GM23338 (cell line): ENCODE measurements at regions not wholly inside any gene's neighbourhood (a gene's known extent, or its start where the extent isn't known, plus 50 kb on each side); places are given as distances from the start of the nearest gene placed in this dataset.

Source experiments
- ATAC-seq: fragments of 200-7000 bp; cut with Tn5 transposase; 3 replicates; pipeline ENCODE4 v1.9.1; 2020
- DNase-seq: peaks from one replicate; pipeline ENCODE4 v3.0.0-alpha.2; 2015; ENCODE audit warnings: low spot score
- H2AFZ ChIP-seq: fragments of 200-600 bp; sonication (generic); 2 replicates; pipeline ENCODE4 v1.8.0; 2016; ENCODE audit warnings: antibody characterized with exemption, mild to moderate bottlenecking, moderate library complexity
- H3F3A ChIP-seq: fragments of 200-600 bp; sonication (generic); replicated peaks from 2 replicates; pipeline ENCODE4 v1.8.0; 2017; ENCODE audit warnings: antibody characterized with exemption, mixed run types, low read depth
- H3K27ac ChIP-seq: fragments of 200-600 bp; sonication (generic); 2 replicates; pipeline ENCODE4 v1.6.1; 2016; ENCODE audit warnings: low read depth
- H3K27me3 ChIP-seq: fragments of 200-600 bp; sonication (generic); 2 replicates; pipeline ENCODE4 v1.8.0; 2016; ENCODE audit warnings: mild to moderate bottlenecking, mixed run types, moderate library complexity; ENCODE audit not compliant: insufficient read depth
- H3K36me3 ChIP-seq: fragments of 200-600 bp; sonication (generic); 2 replicates; pipeline ENCODE4 v1.8.0; 2016; ENCODE audit warnings: mild to moderate bottlenecking; ENCODE audit not compliant: insufficient read depth
- H3K4me1 ChIP-seq: fragments of 200-600 bp; sonication (generic); 2 replicates; pipeline ENCODE4 v1.8.0; 2016; ENCODE audit warnings: mild to moderate bottlenecking, moderate library complexity; ENCODE audit not compliant: insufficient read depth
- H3K4me2 ChIP-seq: fragments of 200-600 bp; sonication (generic); 2 replicates; pipeline ENCODE4 v1.7.1; 2017; ENCODE audit warnings: mixed run types
- H3K4me3 ChIP-seq: fragments of 200-600 bp; sonication (generic); 2 replicates; pipeline ENCODE4 v1.6.1; 2016; ENCODE audit warnings: mixed run types
- H3K79me2 ChIP-seq: fragments of 200-600 bp; sonication (generic); replicated peaks from 2 replicates; pipeline ENCODE4 v1.8.0; 2017; ENCODE audit warnings: mild to moderate bottlenecking; ENCODE audit not compliant: insufficient read depth
- H3K9me2 ChIP-seq: fragments of 200-600 bp; sonication (generic); 2 replicates; pipeline ENCODE4 v1.8.0; 2017; ENCODE audit not compliant: insufficient read depth
- H4K20me1 ChIP-seq: fragments of 200-600 bp; sonication (generic); replicated peaks from 2 replicates; pipeline ENCODE4 v1.8.0; 2017; ENCODE audit warnings: mild to moderate bottlenecking; ENCODE audit not compliant: insufficient read depth
- H3K27ac Mint-ChIP-seq: 2 replicates; pipeline ENCODE4 v1.8.0; 2020; ENCODE audit warnings: inconsistent platforms, mild to moderate bottlenecking, moderate library complexity, mixed read lengths
- H3K27me3 Mint-ChIP-seq: 3 replicates; pipeline ENCODE4 v1.8.0; 2022; ENCODE audit warnings: low read depth, mild to moderate bottlenecking, moderate library complexity, mixed read lengths, inconsistent platforms; ENCODE audit not compliant: insufficient read depth, poor library complexity
- H3K36me3 Mint-ChIP-seq: 3 replicates; pipeline ENCODE4 v1.8.0; 2021; ENCODE audit warnings: low read depth, mild to moderate bottlenecking, inconsistent platforms, moderate library complexity, mixed read lengths
- H3K4me1 Mint-ChIP-seq: 3 replicates; pipeline ENCODE4 v1.8.0; 2020; ENCODE audit warnings: mild to moderate bottlenecking, inconsistent platforms, mixed read lengths
- H3K4me3 Mint-ChIP-seq: 3 replicates; pipeline ENCODE4 v1.8.0; 2021; ENCODE audit warnings: moderate library complexity, mild to moderate bottlenecking, inconsistent platforms, mixed read lengths
- H3K9me3 Mint-ChIP-seq: 3 replicates; pipeline ENCODE4 v1.8.0; 2020; ENCODE audit warnings: moderate library complexity, mild to moderate bottlenecking, inconsistent platforms, mixed read lengths
- CREB1 ChIP-seq: fragments of 250-450 bp; sonication (Bioruptor Pico); IDR thresholded peaks from 2 replicates; pipeline ENCODE4 v1.5.0; 2020; ENCODE audit warnings: low read depth, mild to moderate bottlenecking, moderate library complexity
- CTCF ChIP-seq, 2 experiments: fragments of 200-600 bp in 1 of 2; sonication (generic) in 1 of 2; conservative IDR thresholded peaks; 2 replicates each; pipeline versions ENCODE4 v1.5.1 to v1.6.1; 2016 to 2017; ENCODE audit warnings: antibody characterized with exemption in 2 of 2, low read depth in 2 of 2, mild to moderate bottlenecking in 2 of 2, moderate library complexity in 1 of 2
- EZH2 ChIP-seq: fragments of 200-600 bp; sonication (generic); IDR thresholded peaks from one replicate; pipeline ENCODE4 v1.8.0; 2017; ENCODE audit warnings: antibody characterized with exemption, mild to moderate bottlenecking, low read depth; ENCODE audit not compliant: unreplicated experiment
- EZH2phosphoT487 ChIP-seq: fragments of 200-600 bp; sonication (generic); IDR thresholded peaks from one replicate; pipeline ENCODE4 v1.8.1; 2018; ENCODE audit warnings: antibody characterized with exemption; ENCODE audit not compliant: unreplicated experiment
- NANOG ChIP-seq: IDR thresholded peaks from 2 replicates; pipeline ENCODE4 v1.6.1; 2016; ENCODE audit warnings: antibody characterized with exemption, borderline replicate concordance
- POLR2AphosphoS5 ChIP-seq: IDR thresholded peaks from 2 replicates; pipeline ENCODE4 v1.6.1; 2016; ENCODE audit warnings: antibody characterized with exemption, low read depth
- REST ChIP-seq: IDR thresholded peaks from one replicate; pipeline ENCODE4 v1.6.1; 2018; ENCODE audit warnings: antibody characterized with exemption; ENCODE audit not compliant: unreplicated experiment
- STAT1 ChIP-seq: IDR thresholded peaks from one replicate; pipeline ENCODE4 v1.6.1; 2016; ENCODE audit warnings: antibody characterized with exemption; ENCODE audit not compliant: unreplicated experiment
- ZNF114 ChIP-seq: fragments of 250-450 bp; sonication (Bioruptor Pico); IDR thresholded peaks from 2 replicates; pipeline ENCODE4 v1.5.0; 2020; ENCODE audit warnings: mild to moderate bottlenecking, moderate library complexity
- ZNF331 ChIP-seq: fragments of 250-450 bp; sonication (Bioruptor Pico); IDR thresholded peaks from 2 replicates; pipeline ENCODE4 v1.5.0; 2020; ENCODE audit warnings: low read depth, mild to moderate bottlenecking, moderate library complexity

DNA sequence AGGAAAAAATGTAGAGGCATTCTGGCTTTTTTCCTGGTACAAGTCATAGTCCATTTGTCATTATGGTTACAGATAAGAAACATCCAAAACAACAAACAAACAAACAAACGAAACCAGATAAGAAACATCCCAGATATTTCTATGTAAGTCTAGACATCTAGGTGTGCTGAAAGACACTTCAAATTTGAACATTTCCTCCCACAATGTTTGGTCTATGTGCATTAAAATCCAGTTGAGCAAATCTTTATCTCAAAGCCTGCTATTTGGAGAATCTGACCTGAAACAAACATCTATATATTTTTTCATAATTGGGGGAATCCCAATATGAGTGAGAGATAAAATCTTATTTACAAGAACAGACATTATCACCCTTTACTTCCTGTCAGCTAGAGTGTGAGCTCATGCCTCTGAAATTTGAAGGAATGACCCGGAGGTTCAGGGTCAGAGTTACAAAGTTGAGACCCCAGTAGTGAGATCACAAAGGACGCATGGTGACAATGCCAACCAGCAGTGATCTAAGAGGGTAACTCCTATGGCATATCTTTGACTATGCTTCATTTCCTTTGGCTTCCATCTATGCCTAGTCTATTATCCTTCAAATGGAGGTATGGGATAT, 182.9 kb upstream of the ATP1B1 start:
- no peak for ATAC-seq
- no peak overlapping the region for H3K27ac Mint-ChIP-seq
- Histone ChIP-seq H3K4me1 (peaks cover 10% of the 10 kb centered on the region), H4K20me1 (no peaks in the 10 kb centered on the region), H3K27me3 (no peaks in the 10 kb centered on the region), H3K4me2 (no peak overlapping the region), H3K27ac (no peak overlapping the region), H2AFZ (no peak overlapping the region), H3K79me2 (no peaks in the 10 kb centered on the region), H3F3A (no peaks in the 10 kb centered on the region), H3K36me3 (no peaks in the 10 kb centered on the region), H3K4me3 (no peak overlapping the region), H3K9me2 (peaks cover 13% of the 10 kb centered on the region; the same call in 1 of the 2 replicates)
- no peaks in the 10 kb centered on the region for H3K36me3 Mint-ChIP-seq
- DNase-seq = no peak
- no peaks in the 10 kb centered on the region for H3K27me3 Mint-ChIP-seq
- no peaks in the 10 kb centered on the region; the same call in 2 of the 3 replicates for H3K9me3 Mint-ChIP-seq
- TF ChIP-seq STAT1 (no peak), NANOG (no peak), POLR2AphosphoS5 (no peak), ZNF114 (CRISPR knock-in tag) (no peak)
- no peak overlapping the region for H3K4me3 Mint-ChIP-seq
- peaks cover 8% of the 10 kb centered on the region; the same call in 2 of the 3 replicates for H3K4me1 Mint-ChIP-seq

DNA sequence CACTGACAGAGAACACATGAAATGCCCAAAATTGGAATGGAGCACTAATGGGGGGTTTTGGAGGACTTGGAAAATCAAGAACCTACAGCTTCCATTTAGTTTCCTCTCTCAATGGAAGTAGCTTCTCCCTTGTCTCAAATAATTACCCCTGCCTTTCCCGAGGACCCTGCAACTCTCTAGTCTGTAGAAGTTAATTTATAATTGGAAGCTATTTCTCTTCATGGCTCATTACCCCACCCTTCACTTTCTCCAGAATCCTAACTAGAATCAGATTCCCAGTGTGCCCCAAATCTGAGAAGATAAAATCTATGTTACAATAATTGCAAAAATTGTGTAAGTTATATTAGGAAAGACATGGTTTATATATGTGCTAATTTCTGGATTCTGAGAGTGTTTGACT, 181.5 kb upstream of the ATP1B1 start:
- H3K4me1 Mint-ChIP-seq = peaks cover 2% of the 10 kb centered on the region; the same call in 1 of the 3 replicates
- H3K4me3 ChIP-seq = no peak overlapping the region
- no peak overlapping the region for H3K27ac Mint-ChIP-seq
- no peak overlapping the region for H3K4me3 Mint-ChIP-seq
- ATAC-seq = no peak
- H3K27me3 Mint-ChIP-seq = no peaks in the 10 kb centered on the region
- no peak for TF ChIP-seq EZH2
- H3K36me3 ChIP-seq = no peaks in the 10 kb centered on the region
- no peaks in the 10 kb centered on the region for H3K79me2 ChIP-seq
- no peak overlapping the region for H3K4me2 ChIP-seq
- H3F3A ChIP-seq = no peaks in the 10 kb centered on the region
- no peaks in the 10 kb centered on the region for H4K20me1 ChIP-seq
- H3K27ac ChIP-seq = no peak overlapping the region
- no peaks in the 10 kb centered on the region; the same call in 2 of the 3 replicates for H3K9me3 Mint-ChIP-seq
- H3K27me3 ChIP-seq = no peaks in the 10 kb centered on the region
- no peaks in the 10 kb centered on the region for H3K4me1 ChIP-seq
- no peak for DNase-seq
- H3K36me3 Mint-ChIP-seq = no peaks in the 10 kb centered on the region
- H2AFZ ChIP-seq = no peak overlapping the region
- peaks cover 12% of the 10 kb centered on the region; the same call in 1 of the 2 replicates for H3K9me2 ChIP-seq

DNA sequence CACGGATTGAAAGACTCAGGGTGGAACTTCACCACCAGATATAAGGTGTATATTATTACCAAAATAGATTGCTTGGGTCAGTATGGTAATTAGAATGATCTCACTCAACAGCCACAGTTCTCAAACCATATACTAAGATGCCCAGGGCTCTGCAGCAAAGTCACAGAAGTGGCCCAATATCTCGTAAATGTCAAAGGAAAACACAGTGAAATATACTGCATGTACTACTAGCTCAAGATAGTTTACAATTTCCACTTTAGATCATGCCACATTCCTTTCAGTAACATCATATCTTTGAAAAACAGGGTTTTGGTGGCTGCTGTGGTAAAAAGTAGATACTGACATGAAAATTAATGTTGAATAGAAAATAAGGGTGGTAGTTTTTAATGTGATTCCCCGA, 180.3 kb upstream of the ATP1B1 start:
- Histone ChIP-seq H3K27ac (no peak overlapping the region), H3K4me3 (no peak overlapping the region), H4K20me1 (no peaks in the 10 kb centered on the region), H3F3A (no peaks in the 10 kb centered on the region), H3K4me2 (no peak overlapping the region), H3K27me3 (no peaks in the 10 kb centered on the region), H2AFZ (no peak overlapping the region), H3K79me2 (no peaks in the 10 kb centered on the region), H3K36me3 (no peaks in the 10 kb centered on the region), H3K4me1 (no peaks in the 10 kb centered on the region), H3K9me2 (0 out of 2 replicates have a peak, but pooled peaks cover 7% of the 10 kb centered on the region)
- no peak for DNase-seq
- H3K27ac Mint-ChIP-seq = no peak overlapping the region
- H3K36me3 Mint-ChIP-seq = no peaks in the 10 kb centered on the region
- H3K4me3 Mint-ChIP-seq = no peak overlapping the region
- ATAC-seq = no peak
- no peaks in the 10 kb centered on the region; the same call in 2 of the 3 replicates for H3K9me3 Mint-ChIP-seq
- no peaks in the 10 kb centered on the region for H3K27me3 Mint-ChIP-seq
- no peaks in the 10 kb centered on the region for H3K4me1 Mint-ChIP-seq
- TF ChIP-seq ZNF331 (CRISPR knock-in tag) (no peak), CTCF (conservative IDR thresholded peaks at IDR 0.05; ENCODE audit: low read depth in 2 of 2) (no peak), EZH2phosphoT487 (no peak), EZH2 (no peak), POLR2AphosphoS5 (no peak), CREB1 (CRISPR knock-in tag) (no peak), ZNF114 (CRISPR knock-in tag) (no peak), REST (no peak), STAT1 (no peak), NANOG (no peak)
